ENCODE measurements at regions not wholly inside any gene's neighbourhood (a gene's known extent, or its start where the extent isn't known, plus 50 kb on each side); places are given as distances from the start of the nearest gene placed in this dataset.

DNA sequence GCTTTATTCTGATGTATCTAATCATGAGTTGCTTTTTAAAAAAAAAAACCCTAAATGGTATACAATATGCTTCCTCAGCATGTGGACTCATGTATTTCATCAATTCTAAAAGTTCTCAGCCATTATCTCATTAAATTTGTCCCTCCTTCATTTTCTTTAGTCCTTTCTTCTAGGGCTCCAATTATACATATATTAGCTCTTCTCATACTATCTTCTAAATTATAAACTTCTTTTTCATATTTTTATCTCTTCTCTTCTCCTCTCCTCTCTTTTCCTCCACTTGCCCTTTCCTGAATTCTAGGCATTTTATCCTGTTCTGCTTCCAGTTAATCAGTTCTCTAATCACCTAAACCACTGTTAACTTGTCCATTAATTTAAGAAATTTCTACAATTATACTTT, 55.0 kb upstream of the IL33 start:
- Histone ChIP-seq H3K9me2 (ENCODE audit: insufficient read depth, low read length) (no peaks in the 10 kb centered on the region), H4K20me1 (ENCODE audit: insufficient read depth, low read length) (no peaks in the 10 kb centered on the region), H3K9me3 (ENCODE audit: low read length) (no peaks in the 10 kb centered on the region), H2AFZ (ENCODE audit: low read length) (no peak overlapping the region), H3K4me2 (ENCODE audit: low read length) (no peak overlapping the region), H3K4me3 (ENCODE audit: low read depth, low read length, poor library complexity, severe bottlenecking) (no peak overlapping the region), H3K27ac (ENCODE audit: low read depth, low read length, poor library complexity, severe bottlenecking) (no peak overlapping the region), H3K36me3 (ENCODE audit: insufficient read depth, low read length) (no peaks in the 10 kb centered on the region), H3K4me1 (ENCODE audit: insufficient read depth, low read length, poor library complexity, severe bottlenecking) (no peaks in the 10 kb centered on the region), H3K79me2 (ENCODE audit: insufficient read depth, low read depth, low read length) (no peaks in the 10 kb centered on the region)
- no TSS peak for BruUV-seq (replicated peaks)
- intact Hi-C loops (cut with micrococcal nuclease; ENCODE audit: unreplicated experiment), result no loop called here
- ChIA-PET POLR2A (no interaction called here), CTCF (ENCODE audit: unreplicated experiment) (no interaction called here)
- no peak for DNase-seq (ENCODE audit: low spot score)
- TF ChIP-seq, protein P1, sequence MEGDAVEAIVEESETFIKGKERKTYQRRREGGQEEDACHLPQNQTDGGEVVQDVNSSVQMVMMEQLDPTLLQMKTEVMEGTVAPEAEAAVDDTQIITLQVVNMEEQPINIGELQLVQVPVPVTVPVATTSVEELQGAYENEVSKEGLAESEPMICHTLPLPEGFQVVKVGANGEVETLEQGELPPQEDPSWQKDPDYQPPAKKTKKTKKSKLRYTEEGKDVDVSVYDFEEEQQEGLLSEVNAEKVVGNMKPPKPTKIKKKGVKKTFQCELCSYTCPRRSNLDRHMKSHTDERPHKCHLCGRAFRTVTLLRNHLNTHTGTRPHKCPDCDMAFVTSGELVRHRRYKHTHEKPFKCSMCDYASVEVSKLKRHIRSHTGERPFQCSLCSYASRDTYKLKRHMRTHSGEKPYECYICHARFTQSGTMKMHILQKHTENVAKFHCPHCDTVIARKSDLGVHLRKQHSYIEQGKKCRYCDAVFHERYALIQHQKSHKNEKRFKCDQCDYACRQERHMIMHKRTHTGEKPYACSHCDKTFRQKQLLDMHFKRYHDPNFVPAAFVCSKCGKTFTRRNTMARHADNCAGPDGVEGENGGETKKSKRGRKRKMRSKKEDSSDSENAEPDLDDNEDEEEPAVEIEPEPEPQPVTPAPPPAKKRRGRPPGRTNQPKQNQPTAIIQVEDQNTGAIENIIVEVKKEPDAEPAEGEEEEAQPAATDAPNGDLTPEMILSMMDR (conservative IDR thresholded peaks at IDR 0.05; ENCODE audit: low read length), result no peak
- TF ChIP-seq EZH2phosphoT487 (IDR thresholded peaks at IDR 0.05; ENCODE audit: borderline replicate concordance, low read depth, low read length), result no peak

DNA sequence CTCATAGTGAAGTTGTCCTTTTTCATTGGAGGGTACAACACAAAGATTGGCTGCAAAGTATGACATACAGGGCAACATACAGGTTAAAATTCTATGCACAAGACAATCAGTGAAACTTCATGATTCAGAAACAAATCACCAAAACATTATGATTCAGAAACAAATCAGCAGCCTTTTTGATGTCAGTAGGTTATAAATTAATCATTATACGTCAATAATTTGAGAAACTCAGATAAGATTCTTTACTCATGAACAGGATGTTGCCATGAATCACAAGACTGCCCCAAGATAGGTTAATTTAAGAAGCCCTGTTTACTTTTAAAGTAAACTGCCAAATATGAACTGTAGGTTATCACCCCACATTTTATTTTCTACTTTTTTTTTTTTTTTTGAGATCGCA, 62.2 kb upstream of the IL33 start:
- Histone ChIP-seq H2AFZ (ENCODE audit: low read length) (no peak overlapping the region), H3K4me3 (ENCODE audit: low read depth, low read length, poor library complexity, severe bottlenecking) (no peak overlapping the region), H3K36me3 (ENCODE audit: insufficient read depth, low read length) (no peaks in the 10 kb centered on the region), H3K9me2 (ENCODE audit: insufficient read depth, low read length) (no peaks in the 10 kb centered on the region), H3K4me1 (ENCODE audit: insufficient read depth, low read length, poor library complexity, severe bottlenecking) (no peaks in the 10 kb centered on the region), H3K27ac (ENCODE audit: low read depth, low read length, poor library complexity, severe bottlenecking) (no peak overlapping the region), H3K9me3 (ENCODE audit: low read length) (no peaks in the 10 kb centered on the region), H3K79me2 (ENCODE audit: insufficient read depth, low read depth, low read length) (no peaks in the 10 kb centered on the region), H4K20me1 (ENCODE audit: insufficient read depth, low read length) (no peaks in the 10 kb centered on the region), H3K4me2 (ENCODE audit: low read length) (no peak overlapping the region)
- BruUV-seq (replicated peaks), result no TSS peak
- ChIA-PET CTCF (ENCODE audit: unreplicated experiment) (no interaction called here), POLR2A (interaction anchor here (1.1 kb wide), 1 partner anchor 239 kb away, joined by 3 read pairs; no protein-coding TSS in a partner anchor)
- intact Hi-C loops (cut with micrococcal nuclease; ENCODE audit: unreplicated experiment), result no loop called here
- DNase-seq (ENCODE audit: low spot score), result no peak
- no peak for TF ChIP-seq EZH2phosphoT487 (IDR thresholded peaks at IDR 0.05; ENCODE audit: borderline replicate concordance, low read depth, low read length)
- TF ChIP-seq, protein P1 (conservative IDR thresholded peaks at IDR 0.05; ENCODE audit: low read length), result no peak

DNA sequence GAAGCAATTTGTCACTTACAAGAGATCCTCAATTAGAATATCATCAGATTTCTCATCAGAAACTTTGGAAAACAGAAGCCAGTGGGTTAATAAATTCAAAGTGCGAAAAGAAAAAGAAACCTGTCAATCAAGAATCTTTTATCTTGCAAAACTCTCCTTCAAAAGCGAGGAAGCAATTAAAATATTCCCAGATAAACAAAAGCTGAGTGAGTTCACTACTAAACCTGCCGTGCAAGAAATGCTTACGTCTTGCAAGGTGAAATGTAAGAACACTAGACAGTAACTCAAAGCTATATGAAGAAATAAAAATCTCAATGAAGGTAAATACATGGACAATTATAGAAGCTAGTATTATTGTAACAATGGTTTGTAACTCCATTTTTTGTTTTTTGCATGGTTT, 62.8 kb upstream of the IL33 start:
- Histone ChIP-seq H4K20me1 (ENCODE audit: insufficient read depth, low read length) (no peaks in the 10 kb centered on the region), H3K9me2 (ENCODE audit: insufficient read depth, low read length) (no peaks in the 10 kb centered on the region), H2AFZ (ENCODE audit: low read length) (no peak overlapping the region), H3K36me3 (ENCODE audit: insufficient read depth, low read length) (no peaks in the 10 kb centered on the region), H3K79me2 (ENCODE audit: insufficient read depth, low read depth, low read length) (no peaks in the 10 kb centered on the region), H3K9me3 (ENCODE audit: low read length) (no peaks in the 10 kb centered on the region), H3K4me1 (ENCODE audit: insufficient read depth, low read length, poor library complexity, severe bottlenecking) (no peaks in the 10 kb centered on the region), H3K27ac (ENCODE audit: low read depth, low read length, poor library complexity, severe bottlenecking) (no peak overlapping the region), H3K4me3 (ENCODE audit: low read depth, low read length, poor library complexity, severe bottlenecking) (no peak overlapping the region), H3K4me2 (ENCODE audit: low read length) (no peak overlapping the region)
- BruUV-seq (replicated peaks), result no TSS peak
- TF ChIP-seq, protein P1 (conservative IDR thresholded peaks at IDR 0.05; ENCODE audit: low read length), result no peak
- TF ChIP-seq EZH2phosphoT487 (IDR thresholded peaks at IDR 0.05; ENCODE audit: borderline replicate concordance, low read depth, low read length), result no peak
- intact Hi-C loops (cut with micrococcal nuclease; ENCODE audit: unreplicated experiment), result no loop called here
- ChIA-PET POLR2A (interaction anchor here (1.1 kb wide), 1 partner anchor 240 kb away, joined by 3 read pairs; no protein-coding TSS in a partner anchor), CTCF (ENCODE audit: unreplicated experiment) (no interaction called here)
- no peak for DNase-seq (ENCODE audit: low spot score)
